GM23338 (cell line): ENCODE measurements at regions not wholly inside any gene's neighbourhood (a gene's known extent, or its start where the extent isn't known, plus 50 kb on each side); places are given as distances from the start of the nearest gene placed in this dataset.

ENCODE experiments used
- ATAC-seq: fragments of 200-7000 bp; cut with Tn5 transposase; 3 replicates; pipeline ENCODE4 v1.9.1; 2020
- DNase-seq: peaks from one replicate; pipeline ENCODE4 v3.0.0-alpha.2; 2015; ENCODE audit warnings: low spot score
- H2AFZ ChIP-seq: fragments of 200-600 bp; sonication (generic); 2 replicates; pipeline ENCODE4 v1.8.0; 2016; ENCODE audit warnings: antibody characterized with exemption, mild to moderate bottlenecking, moderate library complexity
- H3F3A ChIP-seq: fragments of 200-600 bp; sonication (generic); replicated peaks from 2 replicates; pipeline ENCODE4 v1.8.0; 2017; ENCODE audit warnings: antibody characterized with exemption, mixed run types, low read depth
- H3K27ac ChIP-seq: fragments of 200-600 bp; sonication (generic); 2 replicates; pipeline ENCODE4 v1.6.1; 2016; ENCODE audit warnings: low read depth
- H3K27me3 ChIP-seq: fragments of 200-600 bp; sonication (generic); 2 replicates; pipeline ENCODE4 v1.8.0; 2016; ENCODE audit warnings: mild to moderate bottlenecking, mixed run types, moderate library complexity; ENCODE audit not compliant: insufficient read depth
- H3K36me3 ChIP-seq: fragments of 200-600 bp; sonication (generic); 2 replicates; pipeline ENCODE4 v1.8.0; 2016; ENCODE audit warnings: mild to moderate bottlenecking; ENCODE audit not compliant: insufficient read depth
- H3K4me1 ChIP-seq: fragments of 200-600 bp; sonication (generic); 2 replicates; pipeline ENCODE4 v1.8.0; 2016; ENCODE audit warnings: mild to moderate bottlenecking, moderate library complexity; ENCODE audit not compliant: insufficient read depth
- H3K4me2 ChIP-seq: fragments of 200-600 bp; sonication (generic); 2 replicates; pipeline ENCODE4 v1.7.1; 2017; ENCODE audit warnings: mixed run types
- H3K4me3 ChIP-seq: fragments of 200-600 bp; sonication (generic); 2 replicates; pipeline ENCODE4 v1.6.1; 2016; ENCODE audit warnings: mixed run types
- H3K79me2 ChIP-seq: fragments of 200-600 bp; sonication (generic); replicated peaks from 2 replicates; pipeline ENCODE4 v1.8.0; 2017; ENCODE audit warnings: mild to moderate bottlenecking; ENCODE audit not compliant: insufficient read depth
- H3K9me2 ChIP-seq: fragments of 200-600 bp; sonication (generic); 2 replicates; pipeline ENCODE4 v1.8.0; 2017; ENCODE audit not compliant: insufficient read depth
- H4K20me1 ChIP-seq: fragments of 200-600 bp; sonication (generic); replicated peaks from 2 replicates; pipeline ENCODE4 v1.8.0; 2017; ENCODE audit warnings: mild to moderate bottlenecking; ENCODE audit not compliant: insufficient read depth
- H3K27ac Mint-ChIP-seq: 2 replicates; pipeline ENCODE4 v1.8.0; 2020; ENCODE audit warnings: inconsistent platforms, mild to moderate bottlenecking, moderate library complexity, mixed read lengths
- H3K27me3 Mint-ChIP-seq: 3 replicates; pipeline ENCODE4 v1.8.0; 2022; ENCODE audit warnings: low read depth, mild to moderate bottlenecking, moderate library complexity, mixed read lengths, inconsistent platforms; ENCODE audit not compliant: insufficient read depth, poor library complexity
- H3K36me3 Mint-ChIP-seq: 3 replicates; pipeline ENCODE4 v1.8.0; 2021; ENCODE audit warnings: low read depth, mild to moderate bottlenecking, inconsistent platforms, moderate library complexity, mixed read lengths
- H3K4me1 Mint-ChIP-seq: 3 replicates; pipeline ENCODE4 v1.8.0; 2020; ENCODE audit warnings: mild to moderate bottlenecking, inconsistent platforms, mixed read lengths
- H3K4me3 Mint-ChIP-seq: 3 replicates; pipeline ENCODE4 v1.8.0; 2021; ENCODE audit warnings: moderate library complexity, mild to moderate bottlenecking, inconsistent platforms, mixed read lengths
- H3K9me3 Mint-ChIP-seq: 3 replicates; pipeline ENCODE4 v1.8.0; 2020; ENCODE audit warnings: moderate library complexity, mild to moderate bottlenecking, inconsistent platforms, mixed read lengths
- CREB1 ChIP-seq: fragments of 250-450 bp; sonication (Bioruptor Pico); IDR thresholded peaks from 2 replicates; pipeline ENCODE4 v1.5.0; 2020; ENCODE audit warnings: low read depth, mild to moderate bottlenecking, moderate library complexity
- CTCF ChIP-seq, 2 experiments: fragments of 200-600 bp in 1 of 2; sonication (generic) in 1 of 2; conservative IDR thresholded peaks; 2 replicates each; pipeline versions ENCODE4 v1.5.1 to v1.6.1; 2016 to 2017; ENCODE audit warnings: antibody characterized with exemption in 2 of 2, low read depth in 2 of 2, mild to moderate bottlenecking in 2 of 2, moderate library complexity in 1 of 2
- ETS1 ChIP-seq: IDR thresholded peaks from 2 replicates; pipeline ENCODE4 v1.6.1; 2016; ENCODE audit warnings: antibody characterized with exemption
- EZH2 ChIP-seq: fragments of 200-600 bp; sonication (generic); IDR thresholded peaks from one replicate; pipeline ENCODE4 v1.8.0; 2017; ENCODE audit warnings: antibody characterized with exemption, mild to moderate bottlenecking, low read depth; ENCODE audit not compliant: unreplicated experiment
- EZH2phosphoT487 ChIP-seq: fragments of 200-600 bp; sonication (generic); IDR thresholded peaks from one replicate; pipeline ENCODE4 v1.8.1; 2018; ENCODE audit warnings: antibody characterized with exemption; ENCODE audit not compliant: unreplicated experiment
- POLR2AphosphoS5 ChIP-seq: IDR thresholded peaks from 2 replicates; pipeline ENCODE4 v1.6.1; 2016; ENCODE audit warnings: antibody characterized with exemption, low read depth
- ZNF331 ChIP-seq: fragments of 250-450 bp; sonication (Bioruptor Pico); IDR thresholded peaks from 2 replicates; pipeline ENCODE4 v1.5.0; 2020; ENCODE audit warnings: low read depth, mild to moderate bottlenecking, moderate library complexity
- TF ChIP-seq, protein P1 (sequence below): IDR thresholded peaks from one replicate; pipeline ENCODE4 v1.6.1; 2018; ENCODE audit warnings: antibody characterized with exemption; ENCODE audit not compliant: unreplicated experiment

DNA sequence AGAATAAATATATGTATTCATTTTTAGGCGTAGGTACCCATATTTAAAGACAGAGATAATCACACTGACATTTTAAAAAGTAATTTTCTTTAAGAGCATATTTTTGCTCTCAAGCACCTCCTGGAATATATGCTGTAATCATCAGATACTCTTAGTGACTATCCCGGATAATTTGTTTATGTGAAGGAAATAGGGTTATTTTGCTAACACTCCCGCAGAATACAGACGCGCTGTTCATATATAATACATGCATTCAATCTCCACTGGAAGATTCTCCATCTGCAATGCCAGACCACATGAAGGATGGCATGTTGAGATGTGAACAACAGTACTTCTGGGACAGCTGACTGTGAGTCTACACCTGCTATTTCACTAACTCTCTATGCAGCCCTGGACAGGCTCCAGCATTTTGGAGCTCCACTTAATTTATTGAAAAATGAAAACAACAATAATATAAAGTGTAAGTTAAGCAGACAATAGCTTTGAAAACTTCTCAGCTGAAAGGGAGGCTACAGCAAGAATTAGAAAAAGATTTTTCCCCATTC lies 430.6 kb downstream of the TMX3 start:
- Mint-ChIP-seq H3K4me1 (no peaks in the 10 kb centered on the region), H3K27me3 (no peaks in the 10 kb centered on the region)
- H3K4me3 ChIP-seq = no peak overlapping the region

More for the DNA sequence above, 430.6 kb downstream of the TMX3 start:
- no peak overlapping the region for H3K4me3 Mint-ChIP-seq
- Histone ChIP-seq H3K27ac (no peak overlapping the region), H3K9me2 (no peaks in the 10 kb centered on the region), H3K4me2 (no peak overlapping the region), H3K4me1 (no peaks in the 10 kb centered on the region), H3K79me2 (no peaks in the 10 kb centered on the region), H3K36me3 (no peaks in the 10 kb centered on the region), H2AFZ (no peak overlapping the region), H3F3A (no peaks in the 10 kb centered on the region), H3K27me3 (no peaks in the 10 kb centered on the region), H4K20me1 (no peaks in the 10 kb centered on the region)
- no peaks in the 10 kb centered on the region for H3K36me3 Mint-ChIP-seq
- no peaks in the 10 kb centered on the region for H3K9me3 Mint-ChIP-seq
- TF ChIP-seq EZH2phosphoT487 = no peak
- no peak for TF ChIP-seq ZNF331 (CRISPR knock-in tag)
- no peak for TF ChIP-seq POLR2AphosphoS5
- TF ChIP-seq, protein P1, sequence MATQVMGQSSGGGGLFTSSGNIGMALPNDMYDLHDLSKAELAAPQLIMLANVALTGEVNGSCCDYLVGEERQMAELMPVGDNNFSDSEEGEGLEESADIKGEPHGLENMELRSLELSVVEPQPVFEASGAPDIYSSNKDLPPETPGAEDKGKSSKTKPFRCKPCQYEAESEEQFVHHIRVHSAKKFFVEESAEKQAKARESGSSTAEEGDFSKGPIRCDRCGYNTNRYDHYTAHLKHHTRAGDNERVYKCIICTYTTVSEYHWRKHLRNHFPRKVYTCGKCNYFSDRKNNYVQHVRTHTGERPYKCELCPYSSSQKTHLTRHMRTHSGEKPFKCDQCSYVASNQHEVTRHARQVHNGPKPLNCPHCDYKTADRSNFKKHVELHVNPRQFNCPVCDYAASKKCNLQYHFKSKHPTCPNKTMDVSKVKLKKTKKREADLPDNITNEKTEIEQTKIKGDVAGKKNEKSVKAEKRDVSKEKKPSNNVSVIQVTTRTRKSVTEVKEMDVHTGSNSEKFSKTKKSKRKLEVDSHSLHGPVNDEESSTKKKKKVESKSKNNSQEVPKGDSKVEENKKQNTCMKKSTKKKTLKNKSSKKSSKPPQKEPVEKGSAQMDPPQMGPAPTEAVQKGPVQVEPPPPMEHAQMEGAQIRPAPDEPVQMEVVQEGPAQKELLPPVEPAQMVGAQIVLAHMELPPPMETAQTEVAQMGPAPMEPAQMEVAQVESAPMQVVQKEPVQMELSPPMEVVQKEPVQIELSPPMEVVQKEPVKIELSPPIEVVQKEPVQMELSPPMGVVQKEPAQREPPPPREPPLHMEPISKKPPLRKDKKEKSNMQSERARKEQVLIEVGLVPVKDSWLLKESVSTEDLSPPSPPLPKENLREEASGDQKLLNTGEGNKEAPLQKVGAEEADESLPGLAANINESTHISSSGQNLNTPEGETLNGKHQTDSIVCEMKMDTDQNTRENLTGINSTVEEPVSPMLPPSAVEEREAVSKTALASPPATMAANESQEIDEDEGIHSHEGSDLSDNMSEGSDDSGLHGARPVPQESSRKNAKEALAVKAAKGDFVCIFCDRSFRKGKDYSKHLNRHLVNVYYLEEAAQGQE = no peak
- no peak for TF ChIP-seq CTCF (conservative IDR thresholded peaks at IDR 0.05; ENCODE audit: low read depth in 2 of 2)
- TF ChIP-seq ETS1 = no peak
- no peak for TF ChIP-seq EZH2
- no peak for TF ChIP-seq CREB1 (CRISPR knock-in tag)
- DNase-seq (no peak), ATAC-seq (no peak)
- H3K27ac Mint-ChIP-seq = no peak overlapping the region
